Activated CD4-positive, alpha-beta T cell treated with anti-CD3 and anti-CD28 coated beads, Interleukin-2, amount 50 U/mL, for 1 hour (primary cell): ENCODE measurements at regions not wholly inside any gene's neighbourhood (a gene's known extent, or its start where the extent isn't known, plus 50 kb on each side); places are given as distances from the start of the nearest gene placed in this dataset.
"Not testable (repeated sequence)": the region's sequence is repeated elsewhere in the genome, so short reads cannot be mapped to it uniquely, and the experiment has no call there.

ENCODE experiments used
- DNase-seq: peaks from one replicate; pipeline ENCODE4 v3.0.0-alpha.2; 2020

GRCh38 chr2:231644426-231644825, 51.8 kb downstream of the TEX44 start:
- no peak for DNase-seq

GRCh38 chr2:231646476-231646875, 53.8 kb downstream of the TEX44 start:
- DNase-seq, result no peak

GRCh38 chr2:231648579-231649174, 56.0 kb downstream of the TEX44 start:
- DNase-seq, result peak; percentile 46

GRCh38 chr2:231651561-231651960, 56.8 kb upstream of the PTMA start:
- DNase-seq, result not testable (repeated sequence)

GRCh38 chr2:231655488-231655887, 52.8 kb upstream of the PTMA start:
- no peak for DNase-seq

- DNase-seq, result no peak
These were observed 52.4 kb upstream of the PTMA start for GRCh38 chr2:231655894-231656293.
